ENCODE measurements at regions not wholly inside any gene's neighbourhood (a gene's known extent, or its start where the extent isn't known, plus 50 kb on each side); places are given as distances from the start of the nearest gene placed in this dataset.

GRCh38 chr3:190733591-190734146 is 128.8 kb downstream of the GMNC start:
- H3K4me3 ChIP-seq (ENCODE audit: low read depth, low read length) = no peak overlapping the region
- TF ChIP-seq CTCF (IDR thresholded peaks at IDR 0.05; ENCODE audit: low read depth, low read length) = no peak
- no peak for DNase-seq (ENCODE audit: low read depth, low spot score)
- in situ Hi-C loops (cut with HindIII; ENCODE audit: low sequenced_read_pairs) = no loop called here

- in situ Hi-C loops (cut with HindIII; ENCODE audit: low sequenced_read_pairs) = no loop called here
- DNase-seq (ENCODE audit: low read depth, low spot score) = no peak
- no peak for TF ChIP-seq CTCF (IDR thresholded peaks at IDR 0.05; ENCODE audit: low read depth, low read length)
- no peak overlapping the region for H3K4me3 ChIP-seq (ENCODE audit: low read depth, low read length)
These were observed 130.9 kb downstream of the GMNC start for GRCh38 chr3:190731596-190731995.

- H3K4me3 ChIP-seq (ENCODE audit: low read depth, low read length) = no peak overlapping the region
- in situ Hi-C loops (cut with HindIII; ENCODE audit: low sequenced_read_pairs) = no loop called here
- TF ChIP-seq CTCF (IDR thresholded peaks at IDR 0.05; ENCODE audit: low read depth, low read length) = no peak
- DNase-seq (ENCODE audit: low read depth, low spot score) = no peak
These were observed 133.8 kb downstream of the GMNC start for GRCh38 chr3:190728574-190729246.

GRCh38 chr3:190722181-190722905 is 140.2 kb downstream of the GMNC start:
- TF ChIP-seq CTCF (IDR thresholded peaks at IDR 0.05; ENCODE audit: low read depth, low read length) = no peak
- H3K4me3 ChIP-seq (ENCODE audit: low read depth, low read length) = no peak overlapping the region
- no peak for DNase-seq (ENCODE audit: low read depth, low spot score)
- in situ Hi-C loops (cut with HindIII; ENCODE audit: low sequenced_read_pairs) = no loop called here

- TF ChIP-seq CTCF (IDR thresholded peaks at IDR 0.05; ENCODE audit: low read depth, low read length) = no peak
- no peak overlapping the region for H3K4me3 ChIP-seq (ENCODE audit: low read depth, low read length)
- no peak for DNase-seq (ENCODE audit: low read depth, low spot score)
- in situ Hi-C loops (cut with HindIII; ENCODE audit: low sequenced_read_pairs) = no loop called here
These were observed 141.2 kb downstream of the GMNC start for GRCh38 chr3:190721330-190721729.

- TF ChIP-seq CTCF (IDR thresholded peaks at IDR 0.05; ENCODE audit: low read depth, low read length) = no peak
- H3K4me3 ChIP-seq (ENCODE audit: low read depth, low read length) = no peak overlapping the region
- in situ Hi-C loops (cut with HindIII; ENCODE audit: low sequenced_read_pairs) = no loop called here
- DNase-seq (ENCODE audit: low read depth, low spot score) = peak; percentile 84
These were observed 143.8 kb downstream of the GMNC start for GRCh38 chr3:190718671-190719070.
